HEK293T (cell line): ENCODE measurements at regions not wholly inside any gene's neighbourhood (a gene's known extent, or its start where the extent isn't known, plus 50 kb on each side); places are given as distances from the start of the nearest gene placed in this dataset.

Source experiments
- CTCF ChIA-PET: fragments of 350-600 bp; formaldehyde crosslinking; extraction: SDS; loops from one replicate; lab custom pipeline; 2021; ENCODE audit warnings: antibody characterized with exemption, inconsistent platforms; lab: Yijun Ruan, JAX
- POLR2A ChIA-PET: fragments of 350-600 bp; formaldehyde crosslinking; extraction: SDS; loops from one replicate; lab custom pipeline; 2020; ENCODE audit warnings: antibody characterized with exemption, inconsistent platforms; lab: Yijun Ruan, JAX
- DNase-seq: peaks from one replicate; pipeline ENCODE4 v3.0.0; 2012; ENCODE audit warnings: mixed read lengths; ENCODE audit errors: extremely low spot score
- ARNT ChIP-seq: fragments of 450-650 bp; IDR thresholded peaks from 2 replicates; pipeline ENCODE4 v1.6.1; 2017; ENCODE audit warnings: mild to moderate bottlenecking
- BHLHE40 ChIP-seq: fragments of 450-650 bp; IDR thresholded peaks from 2 replicates; pipeline ENCODE4 v1.6.1; 2016; ENCODE audit warnings: mild to moderate bottlenecking, moderate library complexity, borderline replicate concordance
- CTBP1 ChIP-seq: fragments of 450-650 bp; IDR thresholded peaks from 2 replicates; pipeline ENCODE4 v1.6.1; 2016; ENCODE audit warnings: borderline replicate concordance
- ELF4 ChIP-seq: fragments of 450-650 bp; IDR thresholded peaks from 2 replicates; pipeline ENCODE4 v1.6.1; 2017; ENCODE audit warnings: antibody characterized with exemption
- FOXA1 ChIP-seq: fragments of 450-650 bp; IDR thresholded peaks from 2 replicates; pipeline ENCODE4 v1.6.1; 2016; ENCODE audit warnings: mild to moderate bottlenecking
- FOXK2 ChIP-seq: fragments of 450-650 bp; IDR thresholded peaks from 2 replicates; pipeline ENCODE4 v1.6.1; 2016; ENCODE audit warnings: mild to moderate bottlenecking
- FOXM1 ChIP-seq: fragments of 450-650 bp; IDR thresholded peaks from 2 replicates; pipeline ENCODE4 v1.6.1; 2017; ENCODE audit warnings: mild to moderate bottlenecking, borderline replicate concordance
- HDGF ChIP-seq: fragments of 450-650 bp; IDR thresholded peaks from 2 replicates; pipeline ENCODE4 v1.6.1; 2017; ENCODE audit warnings: antibody characterized with exemption, borderline replicate concordance
- L3MBTL2 ChIP-seq: fragments of 450-650 bp; conservative IDR thresholded peaks from 2 replicates; pipeline ENCODE4 v1.6.1; 2016; ENCODE audit warnings: mild to moderate bottlenecking
- LEF1 ChIP-seq: fragments of 450-650 bp; IDR thresholded peaks from 2 replicates; pipeline ENCODE4 v1.6.1; 2017; ENCODE audit warnings: mild to moderate bottlenecking, borderline replicate concordance
- NFRKB ChIP-seq: fragments of 450-650 bp; IDR thresholded peaks from 2 replicates; pipeline ENCODE4 v1.6.1; 2016; ENCODE audit warnings: mild to moderate bottlenecking, moderate library complexity
- SP1 ChIP-seq: fragments of 450-650 bp; IDR thresholded peaks from 2 replicates; pipeline ENCODE4 v1.6.1; 2017
- SUZ12 ChIP-seq: fragments of 450-650 bp; IDR thresholded peaks from 2 replicates; pipeline ENCODE4 v1.6.1; 2016; ENCODE audit warnings: mild to moderate bottlenecking
- TARDBP ChIP-seq: fragments of 450-650 bp; IDR thresholded peaks from 2 replicates; pipeline ENCODE4 v1.6.1; 2016
- ZNF384 ChIP-seq: fragments of 450-650 bp; IDR thresholded peaks from 2 replicates; pipeline ENCODE4 v1.6.1; 2016
- TF ChIP-seq, protein P1 (sequence below): fragments of 450-650 bp; IDR thresholded peaks from 2 replicates; pipeline ENCODE4 v1.6.1; 2016

GRCh38 chr9:113661074-113661473 lies 197.5 kb downstream of the RGS3 start:
- no peak for DNase-seq
- ChIA-PET CTCF (no interaction called here), POLR2A (no interaction called here)
- TF ChIP-seq HDGF (no peak), FOXM1 (no peak), L3MBTL2 (no peak), BHLHE40 (no peak), ELF4 (no peak), LEF1 (no peak), CTBP1 (no peak), ZNF384 (no peak), FOXK2 (no peak), TARDBP (no peak), NFRKB (no peak), SP1 (no peak), SUZ12 (no peak), ARNT (no peak), FOXA1 (no peak)
- TF ChIP-seq, protein P1, sequence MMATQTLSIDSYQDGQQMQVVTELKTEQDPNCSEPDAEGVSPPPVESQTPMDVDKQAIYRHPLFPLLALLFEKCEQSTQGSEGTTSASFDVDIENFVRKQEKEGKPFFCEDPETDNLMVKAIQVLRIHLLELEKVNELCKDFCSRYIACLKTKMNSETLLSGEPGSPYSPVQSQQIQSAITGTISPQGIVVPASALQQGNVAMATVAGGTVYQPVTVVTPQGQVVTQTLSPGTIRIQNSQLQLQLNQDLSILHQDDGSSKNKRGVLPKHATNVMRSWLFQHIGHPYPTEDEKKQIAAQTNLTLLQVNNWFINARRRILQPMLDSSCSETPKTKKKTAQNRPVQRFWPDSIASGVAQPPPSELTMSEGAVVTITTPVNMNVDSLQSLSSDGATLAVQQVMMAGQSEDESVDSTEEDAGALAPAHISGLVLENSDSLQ = no peak

- ChIA-PET POLR2A (no interaction called here), CTCF (interaction anchor here (1.9 kb wide), 1 partner anchor 9 kb away, joined by 4 read pairs; no protein-coding TSS in a partner anchor)
- no peak for DNase-seq
- TF ChIP-seq CTBP1 = no peak
- no peak for TF ChIP-seq FOXK2
- TF ChIP-seq TARDBP = no peak
- no peak for TF ChIP-seq HDGF
- TF ChIP-seq NFRKB = no peak
- TF ChIP-seq, protein P1 = no peak
- no peak for TF ChIP-seq SP1
- no peak for TF ChIP-seq ZNF384
- TF ChIP-seq L3MBTL2 = no peak
- TF ChIP-seq ELF4 = no peak
- no peak for TF ChIP-seq SUZ12
- TF ChIP-seq FOXA1 = no peak
- no peak for TF ChIP-seq FOXM1
- TF ChIP-seq BHLHE40 = no peak
- TF ChIP-seq ARNT = no peak
- no peak for TF ChIP-seq LEF1
Observed at GRCh38 chr9:113664181-113664875, 200.8 kb downstream of the RGS3 start.

DNA sequence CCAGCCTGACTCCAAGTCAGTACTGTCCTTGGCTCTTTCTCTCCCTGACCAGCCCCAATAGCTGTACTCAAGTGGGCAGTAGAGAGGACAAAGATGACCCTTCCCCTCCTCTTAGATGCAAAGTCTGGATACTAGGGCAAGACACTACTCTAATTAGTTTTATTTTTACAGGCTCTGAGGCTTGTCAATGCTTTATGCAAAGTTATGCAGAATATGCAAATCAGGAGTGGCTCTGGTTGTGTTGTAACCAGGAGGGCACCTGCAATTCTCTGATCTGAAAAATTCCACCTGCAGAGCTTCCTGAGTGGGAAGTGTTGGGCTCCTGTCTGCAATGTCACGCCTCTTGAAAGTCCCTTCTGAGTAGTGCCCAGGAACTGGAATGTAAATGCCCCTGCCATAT lies 201.5 kb downstream of the RGS3 start:
- DNase-seq = no peak
- ChIA-PET POLR2A (no interaction called here), CTCF (interaction anchor here (1.9 kb wide), 1 partner anchor 10 kb away, joined by 4 read pairs; no protein-coding TSS in a partner anchor)
- TF ChIP-seq, protein P1 = no peak
- TF ChIP-seq SUZ12 (no peak), FOXM1 (no peak), ARNT (no peak), CTBP1 (no peak), L3MBTL2 (no peak), ELF4 (no peak), FOXK2 (no peak), HDGF (no peak), BHLHE40 (no peak), TARDBP (no peak), NFRKB (no peak), LEF1 (no peak), SP1 (no peak), ZNF384 (no peak)

- POLR2A ChIA-PET = no interaction called here
- no peak for DNase-seq
- CTCF ChIA-PET = interaction anchor here (1.9 kb wide), 1 partner anchor 11 kb away, joined by 4 read pairs; no protein-coding TSS in a partner anchor
- TF ChIP-seq SUZ12 = no peak
- TF ChIP-seq LEF1 = no peak
- TF ChIP-seq, protein P1 = no peak
Observed at GRCh38 chr9:113665756-113666155, 202.2 kb downstream of the RGS3 start.

DNA sequence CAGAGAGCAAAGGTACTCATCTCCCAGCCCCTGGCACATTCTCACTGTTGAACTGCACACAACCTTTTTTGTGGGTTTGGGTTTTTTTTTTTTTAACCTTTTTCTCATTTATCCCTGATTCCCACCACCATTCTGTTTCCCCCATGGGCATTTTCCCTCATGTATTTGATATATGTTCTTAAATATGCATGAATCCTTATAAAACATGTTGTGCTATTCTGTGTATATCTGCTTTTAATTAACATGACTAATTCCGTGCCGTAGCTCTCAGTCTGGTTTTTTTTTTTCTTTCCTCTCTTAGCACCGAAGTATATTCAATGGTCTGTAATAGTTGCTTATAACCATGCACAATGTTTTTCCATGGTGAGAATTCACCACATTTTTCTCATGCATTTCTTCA lies 204.5 kb downstream of the RGS3 start:
- CTCF ChIA-PET = interaction anchor here (1.9 kb wide), 1 partner anchor 10 kb away, joined by 5 read pairs; no protein-coding TSS in a partner anchor
- TF ChIP-seq LEF1 = no peak
- TF ChIP-seq BHLHE40 = no peak
- no peak for DNase-seq
- POLR2A ChIA-PET = no interaction called here
